ENCODE measurements at regions not wholly inside any gene's neighbourhood (a gene's known extent, or its start where the extent isn't known, plus 50 kb on each side); places are given as distances from the start of the nearest gene placed in this dataset.
"Not testable (repeated sequence)": the region's sequence is repeated elsewhere in the genome, so short reads cannot be mapped to it uniquely, and the experiment has no call there.

GRCh38 chr1:78715181-78715661 lies 65.6 kb downstream of the IFI44 start:
- DNase-seq (ENCODE audit: low read depth in 2 of 2): no peak

- no peak for DNase-seq (ENCODE audit: low read depth in 2 of 2)
Measured at GRCh38 chr1:78716186-78716585, 66.6 kb downstream of the IFI44 start.

- DNase-seq (ENCODE audit: low read depth in 2 of 2): no peak
Measured at GRCh38 chr1:78718566-78718965, 68.9 kb downstream of the IFI44 start.

- no peak for DNase-seq (ENCODE audit: low read depth in 2 of 2)
Measured at GRCh38 chr1:78721136-78721535, 71.5 kb downstream of the IFI44 start.

- DNase-seq (ENCODE audit: low read depth in 2 of 2): no peak
Measured at GRCh38 chr1:78722105-78722504, 72.5 kb downstream of the IFI44 start.

- DNase-seq (ENCODE audit: low read depth in 2 of 2): no peak
Measured at GRCh38 chr1:78722521-78722920, 72.9 kb downstream of the IFI44 start.

GRCh38 chr1:78722947-78723346 lies 73.3 kb downstream of the IFI44 start:
- DNase-seq (ENCODE audit: low read depth in 2 of 2): no peak

- DNase-seq (ENCODE audit: low read depth in 2 of 2): no peak
Measured at GRCh38 chr1:78726686-78727085, 77.1 kb downstream of the IFI44 start.

GRCh38 chr1:78728359-78728758 lies 78.7 kb downstream of the IFI44 start:
- DNase-seq (ENCODE audit: low read depth in 2 of 2): no peak

GRCh38 chr1:78730054-78730453 lies 80.4 kb downstream of the IFI44 start:
- DNase-seq (ENCODE audit: low read depth in 2 of 2): no peak

GRCh38 chr1:78731674-78732073 lies 82.0 kb downstream of the IFI44 start:
- DNase-seq (ENCODE audit: low read depth in 2 of 2): no peak

- DNase-seq (ENCODE audit: low read depth in 2 of 2): no peak
Measured at GRCh38 chr1:78737241-78737640, 87.6 kb downstream of the IFI44 start.

GRCh38 chr1:78743626-78744025 lies 94.0 kb downstream of the IFI44 start:
- no peak for DNase-seq (ENCODE audit: low read depth in 2 of 2)

- DNase-seq (ENCODE audit: low read depth in 2 of 2): no peak
Measured at GRCh38 chr1:78745111-78745510, 95.5 kb downstream of the IFI44 start.

- DNase-seq (ENCODE audit: low read depth in 2 of 2): not testable (repeated sequence)
Measured at GRCh38 chr1:78753679-78754078, 104.0 kb downstream of the IFI44 start.

- no peak for DNase-seq (ENCODE audit: low read depth in 2 of 2)
Measured at GRCh38 chr1:78755986-78756385, 106.4 kb downstream of the IFI44 start.

GRCh38 chr1:78758506-78758905 lies 108.9 kb downstream of the IFI44 start:
- no peak for DNase-seq (ENCODE audit: low read depth in 2 of 2)

GRCh38 chr1:78759881-78760280 lies 110.2 kb downstream of the IFI44 start:
- no peak for DNase-seq (ENCODE audit: low read depth in 2 of 2)

GRCh38 chr1:78760858-78761257 lies 111.2 kb downstream of the IFI44 start:
- no peak for DNase-seq (ENCODE audit: low read depth in 2 of 2)

- DNase-seq (ENCODE audit: low read depth in 2 of 2): no peak
Measured at GRCh38 chr1:78762113-78762512, 112.5 kb downstream of the IFI44 start.

GRCh38 chr1:78765489-78765888 lies 115.9 kb downstream of the IFI44 start:
- no peak for DNase-seq (ENCODE audit: low read depth in 2 of 2)

GRCh38 chr1:78779831-78780230 lies 130.2 kb downstream of the IFI44 start:
- DNase-seq (ENCODE audit: low read depth in 2 of 2): no peak

- no peak for DNase-seq (ENCODE audit: low read depth in 2 of 2)
Measured at GRCh38 chr1:78787544-78787943, 137.9 kb downstream of the IFI44 start.

GRCh38 chr1:78790174-78790573 lies 140.5 kb downstream of the IFI44 start:
- DNase-seq (ENCODE audit: low read depth in 2 of 2): no peak

GRCh38 chr1:78792756-78793155 lies 143.1 kb downstream of the IFI44 start:
- DNase-seq (ENCODE audit: low read depth in 2 of 2): no peak
